Urothelium cell line (cell line): ENCODE measurements at regions not wholly inside any gene's neighbourhood (a gene's known extent, or its start where the extent isn't known, plus 50 kb on each side); places are given as distances from the start of the nearest gene placed in this dataset.

ENCODE experiments used
- DNase-seq: peaks from one replicate; pipeline ENCODE4 v3.0.0; 2011; ENCODE audit warnings: low spot score, mixed read lengths
- FAIRE-seq: peaks from 2 replicates; lab custom pipeline; 2011; peaks lifted over from hg19 to GRCh38; lab: Jason Lieb, UNC

DNA sequence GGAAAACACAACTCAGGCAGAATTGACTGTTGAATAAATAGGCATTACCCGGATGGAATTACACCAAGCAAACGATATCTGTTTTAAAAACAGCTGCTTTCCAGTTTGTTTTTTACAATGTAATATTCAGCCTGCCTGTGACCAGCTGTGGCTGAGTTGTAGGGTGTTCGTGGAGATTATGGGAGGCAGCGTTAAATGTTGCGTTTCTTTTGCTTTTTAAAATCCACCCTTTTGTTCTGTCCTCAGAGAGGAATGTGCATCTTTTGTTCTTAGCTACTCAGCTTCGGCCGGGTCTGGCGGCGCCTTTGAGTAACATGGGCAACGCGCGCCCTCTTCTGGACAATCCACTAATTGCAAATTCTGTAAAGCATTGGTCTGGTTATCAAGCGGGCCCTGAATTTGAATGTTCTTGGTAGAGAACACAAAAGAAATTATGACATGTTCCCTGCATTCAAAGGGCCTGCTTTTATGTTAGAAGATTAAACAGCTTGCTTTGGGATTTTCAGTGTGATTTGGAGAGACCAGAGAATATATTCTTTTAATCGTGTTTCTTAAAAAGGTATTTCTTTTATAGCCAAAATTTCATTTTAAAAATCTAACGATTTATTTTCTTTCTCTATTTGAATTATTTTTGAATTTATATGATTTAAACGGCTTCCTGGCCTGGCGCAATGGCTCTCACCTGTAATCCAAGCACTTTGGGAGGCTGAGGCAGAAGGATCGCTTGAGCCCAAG lies 76.3 kb upstream of the TRIM2 start:
- FAIRE-seq, result no peak
- peak; percentile 68 for DNase-seq

DNA sequence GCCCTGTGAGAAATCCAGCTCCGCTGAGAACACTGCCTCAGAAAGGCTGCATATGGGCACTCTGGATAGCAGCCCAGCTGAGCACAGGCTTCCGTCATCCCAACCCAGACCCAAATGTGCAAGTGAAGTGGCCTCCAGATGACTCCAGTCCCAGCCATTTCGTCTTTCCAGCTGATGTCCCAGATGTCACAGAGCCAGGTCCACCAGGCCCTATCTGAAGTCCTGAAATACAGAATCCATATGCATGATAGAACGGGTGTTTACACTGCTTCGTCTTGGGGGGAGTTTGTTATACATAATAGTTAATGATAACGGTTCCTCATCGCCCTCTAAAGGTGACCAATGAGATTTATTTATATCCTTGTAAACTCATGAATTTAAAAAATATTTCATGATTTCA lies 72.6 kb upstream of the TRIM2 start:
- DNase-seq (no peak), FAIRE-seq (no peak)

DNA sequence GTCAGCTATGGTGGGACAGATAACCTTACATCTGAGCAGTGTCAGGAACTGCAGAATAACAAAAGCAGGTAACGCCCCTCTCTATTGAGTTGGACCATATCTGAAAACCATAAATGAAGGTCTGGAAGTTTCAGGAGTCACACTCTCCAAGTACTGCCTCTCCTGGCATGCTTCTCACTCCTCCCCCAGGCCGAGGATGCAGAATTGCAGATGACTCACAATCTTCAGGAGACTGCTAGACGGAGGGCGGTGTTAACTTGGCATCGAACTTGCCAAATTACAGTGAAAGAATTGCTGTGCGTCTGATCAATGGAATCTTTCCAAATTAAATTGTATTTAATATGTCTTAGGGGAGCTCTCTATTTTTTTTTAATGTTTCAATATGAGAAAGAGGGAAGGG lies 67.1 kb upstream of the TRIM2 start:
- no peak for FAIRE-seq

DNA sequence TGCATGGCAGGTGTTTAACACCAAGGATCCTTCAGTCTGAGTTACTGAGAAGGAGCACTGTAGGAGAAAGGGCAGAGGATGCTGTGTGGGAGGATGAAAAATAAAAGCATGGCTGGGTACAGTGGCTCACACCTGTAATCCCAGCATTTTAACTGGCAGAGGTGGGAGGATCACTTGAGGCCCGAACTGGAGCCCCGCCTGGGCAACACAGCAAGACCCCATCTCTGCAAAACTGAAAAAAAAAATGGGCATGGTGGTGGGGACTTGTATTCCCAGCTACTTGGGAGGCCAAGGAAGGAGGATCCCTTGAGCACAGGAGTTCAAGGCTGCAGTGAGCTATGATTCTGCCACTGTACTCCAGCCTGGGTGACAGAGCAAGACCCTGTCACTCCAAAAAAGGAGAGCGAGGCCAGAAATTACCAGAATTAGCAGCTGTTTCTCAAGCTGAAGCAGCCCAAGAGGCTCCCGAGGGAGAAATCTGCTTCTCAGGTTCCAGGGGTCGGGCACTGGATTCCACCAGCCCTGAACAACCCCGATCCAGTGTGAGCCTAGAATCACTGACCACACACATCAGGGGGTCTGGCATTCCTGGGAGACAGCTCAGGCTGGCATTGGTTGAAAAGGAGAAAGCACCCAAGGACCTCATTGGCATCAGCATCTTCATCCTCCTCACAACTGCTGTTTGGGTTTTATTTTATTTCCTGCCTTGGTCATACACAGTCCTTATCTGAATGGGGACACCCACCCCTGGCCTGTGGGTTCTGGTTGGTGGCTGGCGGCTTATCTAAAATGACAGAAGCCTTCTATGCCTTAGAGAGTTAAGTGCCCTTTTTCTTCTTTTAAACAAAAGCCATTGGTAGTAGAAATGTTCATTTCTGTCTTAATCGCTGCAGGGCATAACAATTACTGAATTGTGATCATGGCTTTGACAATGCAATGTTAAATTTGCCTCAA lies 66.3 kb upstream of the TRIM2 start:
- FAIRE-seq (no peak), DNase-seq (no peak)

More for the DNA sequence above, 67.1 kb upstream of the TRIM2 start:
- DNase-seq, result peak; percentile 83

DNA sequence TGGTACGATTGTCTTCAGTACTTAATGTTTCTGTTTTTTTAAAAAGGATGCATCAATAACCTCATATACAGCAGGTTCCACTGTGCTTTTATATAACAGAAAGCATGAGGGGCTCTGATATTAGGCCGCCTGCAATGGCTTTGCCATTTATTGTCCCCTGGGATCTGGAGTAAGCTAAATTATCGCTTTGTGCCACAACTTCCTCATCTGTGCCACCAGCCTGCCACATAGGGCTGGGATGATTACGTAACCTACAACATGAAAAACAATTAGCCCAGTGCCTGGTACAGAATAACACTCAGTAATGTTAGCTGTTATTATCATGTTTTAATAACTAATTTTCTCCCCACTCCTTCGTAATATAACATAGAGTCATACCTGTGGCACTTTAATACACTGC lies 65.5 kb upstream of the TRIM2 start:
- DNase-seq (no peak), FAIRE-seq (no peak)

DNA sequence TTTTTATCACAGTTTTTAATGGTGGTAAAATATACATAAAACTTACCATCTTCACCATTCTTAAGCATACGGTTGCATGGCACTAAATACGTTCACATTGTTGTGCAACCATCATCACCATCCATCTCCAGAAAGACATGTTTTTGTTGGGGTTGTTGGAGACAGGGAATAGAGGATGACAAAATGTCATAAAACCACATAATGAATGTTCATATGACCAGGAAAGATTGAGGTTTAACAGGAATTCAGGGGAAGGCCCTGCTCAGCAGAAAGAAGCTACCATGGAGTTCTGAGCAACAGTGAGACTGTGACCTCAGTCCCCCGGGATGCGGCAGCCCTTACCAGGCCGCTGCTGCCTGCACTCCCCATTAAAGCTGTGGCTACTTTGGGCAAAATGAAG lies 63.9 kb upstream of the TRIM2 start:
- DNase-seq, result no peak
- no peak for FAIRE-seq

DNA sequence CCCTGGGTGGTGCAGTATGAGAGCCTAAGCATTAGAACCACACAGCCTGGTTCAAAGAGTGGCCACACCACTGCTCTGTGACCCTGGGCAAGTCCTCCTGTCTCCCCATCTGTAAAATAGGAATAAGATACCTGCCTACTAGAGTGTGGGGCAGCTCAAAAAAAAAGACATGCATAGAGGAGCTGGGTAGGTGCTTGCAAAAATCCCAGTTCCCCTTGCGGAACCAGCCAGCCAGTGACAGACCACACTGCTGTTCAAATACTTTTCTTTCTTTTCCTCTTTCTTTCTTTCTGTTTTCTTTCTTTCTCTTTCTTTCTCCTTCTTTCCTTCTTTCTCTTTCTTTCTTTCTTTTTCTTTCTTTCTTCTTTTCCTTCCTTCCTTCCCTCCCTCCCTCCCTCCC lies 63.0 kb upstream of the TRIM2 start:
- DNase-seq, result no peak

DNA sequence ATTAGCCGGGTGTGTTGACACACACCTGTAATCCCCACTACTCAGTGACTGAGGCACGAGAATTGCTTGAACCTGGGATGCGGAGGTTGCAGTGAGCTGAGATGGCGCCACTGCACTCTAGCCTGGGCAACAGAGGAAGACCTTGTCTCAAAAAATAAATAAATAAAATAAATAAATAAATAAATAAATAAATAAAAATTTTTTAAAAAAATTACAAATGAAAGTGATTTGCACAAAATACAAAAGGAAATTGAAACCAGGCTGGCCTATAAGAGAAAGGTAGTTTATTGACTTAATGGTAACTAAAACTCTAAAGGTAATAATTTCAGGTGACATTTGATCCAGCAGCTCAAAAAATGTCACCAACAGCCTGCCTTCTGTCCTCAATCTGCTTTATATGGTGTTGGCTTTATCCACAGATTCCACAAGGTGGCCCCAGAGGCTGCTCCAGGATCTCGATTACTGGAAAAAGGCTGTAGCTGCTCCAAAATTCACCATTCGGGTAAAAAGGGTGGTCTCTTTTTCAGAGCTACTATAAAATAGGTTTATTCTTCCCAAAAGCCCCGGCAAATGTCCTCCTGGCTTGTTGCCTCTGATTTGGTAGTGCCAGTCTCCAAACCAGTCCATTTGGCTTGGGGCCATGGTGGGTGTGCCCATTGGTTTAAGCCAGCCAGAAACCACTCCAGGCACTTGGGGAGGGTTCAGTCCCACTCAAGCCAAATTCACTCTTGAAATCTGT lies 61.4 kb upstream of the TRIM2 start:
- peak; percentile 72 for DNase-seq
- FAIRE-seq, result no peak

More for the DNA sequence above, 63.0 kb upstream of the TRIM2 start:
- FAIRE-seq, result no peak

DNA sequence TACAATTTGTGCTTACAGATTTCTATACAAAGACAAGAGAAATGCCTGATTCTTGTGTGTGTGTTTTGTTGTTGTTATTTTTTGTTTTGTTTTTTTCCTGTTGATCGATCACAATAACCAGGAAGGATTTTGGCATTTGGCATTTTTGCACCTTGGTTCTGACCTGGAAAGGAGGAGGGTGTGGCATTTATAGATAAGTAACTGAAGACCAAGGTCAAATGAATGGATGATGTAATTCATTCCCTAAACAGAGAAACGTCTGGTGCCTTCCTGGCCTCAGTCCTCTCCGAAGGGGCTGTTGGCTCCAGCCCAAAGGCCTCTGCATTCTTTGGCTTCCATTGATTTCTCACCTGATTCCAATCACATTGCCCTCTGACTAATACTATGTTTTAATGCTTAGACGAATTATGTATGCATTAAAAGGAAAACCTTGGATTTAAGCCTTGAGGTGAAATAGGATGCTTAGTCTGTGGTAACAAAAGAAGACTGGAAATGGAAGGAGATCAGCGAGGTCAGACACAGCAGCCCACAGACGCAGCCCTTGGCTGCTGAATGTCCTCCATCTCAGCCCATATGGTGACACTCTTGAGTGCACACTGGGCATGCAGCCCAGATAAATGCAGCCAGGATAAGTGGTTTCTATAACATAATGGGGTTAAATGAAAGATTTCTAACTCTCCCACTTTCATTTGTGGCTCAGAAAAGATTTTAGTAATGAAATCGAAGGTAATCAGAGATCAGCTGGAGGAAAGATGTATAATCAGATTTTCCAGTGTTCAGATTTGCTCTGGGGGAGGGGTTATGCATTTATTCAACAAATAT lies 60.5 kb upstream of the TRIM2 start:
- FAIRE-seq (no peak), DNase-seq (peak; percentile 59)

DNA sequence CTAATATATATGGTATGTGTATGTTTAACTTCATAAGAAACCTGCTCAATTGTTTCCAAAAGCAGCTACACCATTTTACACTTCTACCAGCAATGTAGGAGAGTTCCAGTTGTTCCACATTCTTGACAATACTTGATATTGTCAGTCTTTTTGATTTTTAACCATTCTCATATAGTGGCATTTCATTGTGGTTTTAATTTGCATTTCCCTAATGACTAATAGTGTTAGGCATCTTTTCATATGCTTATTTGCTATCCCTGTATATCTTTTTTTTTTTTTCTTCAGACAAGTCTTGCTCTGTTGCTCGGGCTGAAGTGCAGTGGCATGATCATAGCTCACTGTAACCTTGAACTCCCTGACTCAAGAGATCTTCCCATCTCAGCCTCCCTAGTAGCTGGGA lies 58.2 kb upstream of the TRIM2 start:
- DNase-seq, result no peak
- FAIRE-seq, result no peak

DNA sequence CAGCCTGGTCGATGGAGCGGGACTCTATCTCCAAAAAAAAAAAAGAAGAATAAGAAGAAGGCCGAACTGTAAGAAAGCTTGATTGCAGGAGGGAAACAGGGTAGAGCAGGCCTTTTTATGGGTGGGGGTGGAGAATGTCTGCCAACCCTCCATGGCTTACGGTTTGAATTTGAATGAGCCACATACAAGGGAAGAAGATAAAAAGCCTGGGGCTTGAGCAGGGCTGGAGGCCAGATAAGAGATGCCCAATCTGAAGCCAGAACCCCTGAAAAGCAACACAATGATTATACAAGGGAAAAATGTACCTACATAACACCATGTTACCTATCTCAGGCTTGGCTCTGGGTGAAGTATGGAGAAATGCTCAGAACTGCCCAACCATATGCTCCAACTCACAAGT lies 57.3 kb upstream of the TRIM2 start:
- FAIRE-seq (no peak), DNase-seq (no peak)

DNA sequence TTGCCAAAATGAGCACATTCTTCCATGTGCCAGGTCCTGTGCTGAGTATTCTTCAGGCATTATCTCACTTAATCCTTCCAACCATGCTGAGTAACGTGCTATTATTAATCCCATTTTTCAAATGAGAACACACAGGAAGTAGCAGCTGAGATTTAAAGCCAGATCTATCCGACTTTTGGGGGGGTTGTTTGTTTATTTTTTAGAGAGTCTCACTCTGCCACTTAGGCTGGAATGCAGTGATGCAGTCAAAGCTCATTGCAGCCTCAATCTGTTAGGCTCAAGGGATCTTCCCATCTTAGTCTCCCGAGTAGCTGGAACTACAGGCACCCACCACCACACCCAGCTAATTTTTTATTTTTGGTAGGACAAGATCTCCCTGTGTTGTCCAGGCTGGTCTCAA lies 55.5 kb upstream of the TRIM2 start:
- DNase-seq (no peak), FAIRE-seq (no peak)

DNA sequence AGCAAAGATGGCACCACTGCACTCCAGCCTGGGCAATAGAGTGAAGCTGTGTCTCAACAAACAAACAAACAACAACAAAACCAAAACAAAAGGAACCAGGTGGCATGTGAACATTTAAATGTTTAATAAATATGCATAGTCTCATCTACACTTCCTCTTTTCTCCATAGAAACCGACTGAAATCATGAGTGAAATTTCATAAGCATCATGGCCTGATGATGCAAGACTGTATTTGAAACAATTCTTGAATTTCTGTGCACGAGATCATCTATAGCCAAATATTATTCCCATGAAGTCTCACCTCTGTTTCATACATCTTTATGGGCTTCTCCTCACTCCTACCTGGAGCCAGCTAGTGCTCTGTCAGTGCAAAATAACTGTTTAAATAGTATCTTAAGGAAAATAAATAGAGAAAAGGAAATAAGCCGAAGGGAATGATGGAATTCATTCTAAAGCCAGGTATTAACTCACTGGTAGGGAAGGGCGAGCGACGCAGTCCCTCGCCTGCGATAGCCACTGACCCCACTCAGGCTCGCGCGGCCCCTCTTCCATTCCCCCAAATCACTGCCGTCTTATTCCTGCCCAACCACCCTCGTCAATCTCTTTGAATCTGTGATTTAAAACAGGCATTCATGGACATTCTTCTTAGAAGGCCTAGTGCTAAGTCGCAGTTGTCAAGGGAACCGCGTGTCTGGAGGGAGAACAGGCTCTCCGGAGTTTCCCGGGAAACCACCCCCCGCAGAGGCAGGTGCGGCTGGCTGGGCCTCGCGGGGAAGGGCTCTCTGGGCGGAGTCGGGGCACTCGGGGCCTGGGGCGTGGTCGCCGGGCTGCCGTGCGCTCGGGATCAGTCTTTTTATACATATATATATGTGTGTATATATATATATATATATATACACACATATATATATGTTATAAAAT lies 52.4 kb upstream of the TRIM2 start:
- DNase-seq (no peak), FAIRE-seq (no peak)

DNA sequence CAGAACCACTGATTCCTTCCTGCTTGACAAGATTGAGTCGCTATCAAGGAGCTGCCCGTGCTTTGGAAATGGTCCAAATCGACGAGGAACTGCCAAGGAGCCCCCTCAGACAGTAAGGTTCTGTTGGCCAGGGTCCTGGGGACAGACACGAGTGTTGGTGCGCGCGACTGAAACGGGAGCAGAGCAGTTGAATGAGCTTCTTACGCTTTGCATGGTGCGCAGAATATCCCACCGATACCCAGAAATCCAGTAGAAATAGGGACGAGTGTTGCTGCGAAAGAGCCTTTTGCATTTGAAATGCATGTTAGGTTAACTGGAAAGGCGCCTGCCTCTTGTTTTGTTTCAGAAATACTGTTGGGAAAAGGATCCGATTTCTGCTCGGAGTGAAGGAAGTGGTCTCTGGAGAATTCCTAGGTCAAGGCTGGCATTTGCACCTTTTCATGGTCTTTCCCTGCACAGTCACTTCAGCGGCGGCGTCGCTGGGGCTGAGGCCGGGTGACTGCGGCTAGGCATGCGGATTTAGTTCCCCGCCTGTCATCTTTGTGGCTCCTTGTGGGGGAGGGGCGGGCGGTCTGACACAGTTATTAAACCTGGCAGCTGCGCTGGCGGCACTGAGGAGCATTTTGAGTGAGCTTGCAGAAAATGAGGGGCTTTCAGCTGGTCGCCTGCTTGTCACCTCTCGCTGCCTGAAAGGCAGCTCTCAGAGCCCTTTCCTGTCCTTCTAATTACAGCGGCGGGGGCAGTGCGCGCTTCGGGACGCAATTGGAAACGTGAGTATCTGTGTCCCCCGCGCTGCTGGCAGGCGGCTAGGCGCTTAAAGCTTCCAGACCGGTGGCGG lies 51.5 kb upstream of the TRIM2 start:
- FAIRE-seq (no peak), DNase-seq (peak; percentile 27)

DNA sequence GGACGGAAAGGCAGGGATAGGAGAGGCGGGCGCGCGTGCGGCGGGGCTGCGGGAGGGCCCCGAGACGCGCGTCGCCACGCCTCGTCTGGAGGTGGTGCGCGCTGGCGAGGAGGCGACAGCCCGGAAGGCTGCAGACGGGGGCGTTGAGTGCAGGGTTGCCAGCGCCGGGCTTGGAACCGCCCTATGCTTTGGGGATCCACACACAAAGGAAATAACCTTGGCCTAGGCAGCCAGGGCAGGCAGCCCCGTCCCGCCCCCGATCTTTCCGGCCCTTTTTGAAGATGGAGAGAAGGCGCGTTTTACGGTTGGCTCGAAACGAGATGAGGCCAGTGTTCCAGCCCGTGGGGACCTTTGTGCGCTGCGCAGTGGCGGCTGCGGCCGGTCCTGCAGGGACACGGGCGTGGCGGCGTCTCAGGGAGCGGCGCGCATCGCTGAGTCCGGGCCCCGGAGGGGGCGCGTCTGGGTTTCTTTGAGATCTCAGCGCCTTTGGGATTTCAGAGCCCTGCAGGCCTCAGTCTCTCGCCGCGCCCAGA lies 50.8 kb upstream of the TRIM2 start:
- DNase-seq (peak; percentile 70), FAIRE-seq (no peak)

DNA sequence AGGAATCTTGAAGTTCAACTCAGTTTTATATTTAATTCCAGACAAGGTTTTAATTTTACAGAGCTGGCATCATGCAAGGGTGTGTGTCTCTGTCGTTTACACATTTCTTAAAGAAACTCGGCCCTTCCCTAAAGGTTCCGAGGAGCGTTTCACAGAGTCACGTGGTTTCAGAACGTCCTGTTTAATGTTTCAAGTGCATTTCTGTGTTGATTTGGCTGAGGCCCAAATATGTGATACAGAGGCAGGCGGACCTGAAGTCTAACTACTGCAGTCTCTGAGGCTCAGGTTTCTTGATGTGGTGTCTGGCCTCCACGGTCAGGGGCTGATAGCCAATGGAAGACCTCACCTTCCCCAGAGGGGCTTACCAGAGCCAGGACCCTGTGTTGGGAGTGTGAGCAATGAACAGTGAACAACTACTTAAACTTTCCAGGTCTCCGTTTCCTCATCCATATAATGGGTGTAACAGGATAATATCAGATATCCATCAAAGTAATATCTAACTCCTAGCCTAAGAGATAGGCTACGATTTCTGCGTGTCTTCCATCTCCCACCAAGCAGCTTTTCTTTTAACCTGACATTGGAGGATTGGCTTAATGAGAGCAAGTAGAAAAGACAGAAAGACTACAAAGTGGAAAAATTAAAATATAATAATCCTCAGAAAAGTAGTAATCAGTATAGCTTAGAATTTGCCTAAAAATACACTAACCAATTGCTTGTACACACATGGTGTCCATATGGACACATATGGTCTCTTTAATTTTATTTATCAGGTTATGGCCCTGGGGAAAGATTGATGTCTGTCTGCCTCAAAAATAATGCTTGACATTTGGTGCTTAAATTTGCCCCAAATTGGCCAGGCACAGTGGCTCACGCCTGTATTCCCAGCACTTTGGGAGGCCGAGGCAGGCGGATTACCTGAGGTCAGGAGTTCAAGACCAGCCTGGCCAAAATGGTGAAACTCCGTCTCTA lies 50.0 kb upstream of the TRIM2 start:
- DNase-seq (peak; percentile 54), FAIRE-seq (no peak)
